ENCODE measurements at regions not wholly inside any gene's neighbourhood (a gene's known extent, or its start where the extent isn't known, plus 50 kb on each side); places are given as distances from the start of the nearest gene placed in this dataset.

DNA sequence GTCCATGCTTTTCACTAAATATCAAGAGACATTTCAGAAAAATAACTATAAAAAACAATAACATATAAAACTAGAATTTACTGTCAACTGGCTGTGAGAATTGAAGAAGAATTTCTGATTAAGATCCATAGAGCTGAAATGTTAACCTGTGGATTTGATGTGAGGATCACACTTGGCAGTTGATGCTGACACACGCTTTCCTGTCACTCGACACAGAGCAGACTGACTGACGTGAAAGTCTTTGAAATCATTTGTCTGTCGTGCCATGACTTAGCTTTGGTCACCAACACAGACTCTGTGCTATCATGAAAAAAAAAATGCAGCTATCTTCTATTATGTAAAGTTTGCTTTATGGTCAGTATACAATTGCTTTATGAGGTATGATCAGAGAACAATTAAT, 706.0 kb upstream of the ZP4 start:
- POLR2A ChIA-PET, result no interaction called here
- no peaks in the 10 kb centered on the region for H3K27me3 ChIP-seq (ENCODE audit: control insufficient read depth in 2 of 2, insufficient read depth in 2 of 2, low read length in 2 of 2)
- dilution Hi-C loops (cut with MboI; ENCODE audit: extremely low pct_ligation_motif_present, low sequenced_read_pairs), result no loop called here

More for the DNA sequence above, 706.0 kb upstream of the ZP4 start:
- no peaks in the 10 kb centered on the region for H3K4me1 ChIP-seq (ENCODE audit: control insufficient read depth, extremely low read depth, insufficient read depth, low read length)
- no peak for TF ChIP-seq FOS (IDR thresholded peaks at IDR 0.05; ENCODE audit: borderline replicate concordance, insufficient read depth, low read length)
- no peak for TF ChIP-seq MYC (IDR thresholded peaks at IDR 0.05; ENCODE audit: low read depth, low read length)
- TF ChIP-seq, protein P1, sequence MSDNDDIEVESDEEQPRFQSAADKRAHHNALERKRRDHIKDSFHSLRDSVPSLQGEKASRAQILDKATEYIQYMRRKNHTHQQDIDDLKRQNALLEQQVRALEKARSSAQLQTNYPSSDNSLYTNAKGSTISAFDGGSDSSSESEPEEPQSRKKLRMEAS (IDR thresholded peaks at IDR 0.05; ENCODE audit: insufficient read depth, insufficient read length), result no peak
- TF ChIP-seq JUN (IDR thresholded peaks at IDR 0.05; ENCODE audit: borderline replicate concordance, insufficient read depth, insufficient read length, low read depth), result no peak
- no peak for TF ChIP-seq POLR2A (IDR thresholded peaks at IDR 0.05; ENCODE audit: low read depth, low read length)
- no peak for TF ChIP-seq POLR2AphosphoS5 (IDR thresholded peaks at IDR 0.05; ENCODE audit: insufficient read depth, low read depth, low read length)
- no peak for TF ChIP-seq EZH2 (IDR thresholded peaks at IDR 0.05; ENCODE audit: borderline replicate concordance, low read depth, low read length, severe bottlenecking)
- TF ChIP-seq GATA2 (IDR thresholded peaks at IDR 0.05; ENCODE audit: insufficient read depth, insufficient read length, low read depth, low read length), result no peak
- TF ChIP-seq, protein P2, sequence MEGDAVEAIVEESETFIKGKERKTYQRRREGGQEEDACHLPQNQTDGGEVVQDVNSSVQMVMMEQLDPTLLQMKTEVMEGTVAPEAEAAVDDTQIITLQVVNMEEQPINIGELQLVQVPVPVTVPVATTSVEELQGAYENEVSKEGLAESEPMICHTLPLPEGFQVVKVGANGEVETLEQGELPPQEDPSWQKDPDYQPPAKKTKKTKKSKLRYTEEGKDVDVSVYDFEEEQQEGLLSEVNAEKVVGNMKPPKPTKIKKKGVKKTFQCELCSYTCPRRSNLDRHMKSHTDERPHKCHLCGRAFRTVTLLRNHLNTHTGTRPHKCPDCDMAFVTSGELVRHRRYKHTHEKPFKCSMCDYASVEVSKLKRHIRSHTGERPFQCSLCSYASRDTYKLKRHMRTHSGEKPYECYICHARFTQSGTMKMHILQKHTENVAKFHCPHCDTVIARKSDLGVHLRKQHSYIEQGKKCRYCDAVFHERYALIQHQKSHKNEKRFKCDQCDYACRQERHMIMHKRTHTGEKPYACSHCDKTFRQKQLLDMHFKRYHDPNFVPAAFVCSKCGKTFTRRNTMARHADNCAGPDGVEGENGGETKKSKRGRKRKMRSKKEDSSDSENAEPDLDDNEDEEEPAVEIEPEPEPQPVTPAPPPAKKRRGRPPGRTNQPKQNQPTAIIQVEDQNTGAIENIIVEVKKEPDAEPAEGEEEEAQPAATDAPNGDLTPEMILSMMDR (IDR thresholded peaks at IDR 0.05; ENCODE audit: extremely low read depth in 1 of 2, insufficient read depth in 1 of 2, low read depth in 1 of 2, low read length in 2 of 2), result no peak
- no peak for FAIRE-seq
- no peak overlapping the region for H3K4me3 ChIP-seq (replicated peaks in 1 of 3; ENCODE audit: insufficient read depth in 1 of 3, low read depth in 1 of 3, low read length in 3 of 3)
- H3K79me2 ChIP-seq (ENCODE audit: control insufficient read depth, insufficient read depth, low read length), result no peaks in the 10 kb centered on the region
- no peaks in the 10 kb centered on the region for H3K9me1 ChIP-seq (replicated peaks; ENCODE audit: control insufficient read depth, extremely low read depth, insufficient read depth, low read length)
- H3K27ac ChIP-seq (ENCODE audit: insufficient read depth, low read depth, low read length), result no peak overlapping the region
- BruUV-seq (replicated peaks), result no TSS peak
- no peak overlapping the region for H2AFZ ChIP-seq (ENCODE audit: low read depth, low read length)
- H4K20me1 ChIP-seq (replicated peaks; ENCODE audit: control insufficient read depth, extremely low read depth, insufficient read depth, low read length), result no peaks in the 10 kb centered on the region
- no peak overlapping the region for H3K9ac ChIP-seq (replicated peaks; ENCODE audit: extremely low read depth, insufficient read depth, low read length)
- DNase-seq (ENCODE audit: low read depth, low spot score), result no peak
- peaks cover 3% of the 10 kb centered on the region for H3K9me3 ChIP-seq (replicated peaks; ENCODE audit: control insufficient read depth, insufficient read depth, low read length)
- H3K36me3 ChIP-seq (ENCODE audit: control insufficient read depth in 2 of 2, extremely low read depth in 1 of 2, insufficient read depth in 2 of 2, low read length in 2 of 2), result no peaks in the 10 kb centered on the region
- no peak overlapping the region for H3K4me2 ChIP-seq (ENCODE audit: insufficient read depth, low read length)
- CTCF ChIA-PET, result no interaction called here
- intact Hi-C loops (cut with micrococcal nuclease), result no loop called here

Measured in endothelial cell of umbilical vein (primary cell).